ENCODE measurements at regions not wholly inside any gene's neighbourhood (a gene's known extent, or its start where the extent isn't known, plus 50 kb on each side); places are given as distances from the start of the nearest gene placed in this dataset.
A peak's percentile ranks its signal among the peaks of the same experiment; 100 is the strongest.
"Not testable (repeated sequence)": the region's sequence is repeated elsewhere in the genome, so short reads cannot be mapped to it uniquely, and the experiment has no call there.

DNA sequence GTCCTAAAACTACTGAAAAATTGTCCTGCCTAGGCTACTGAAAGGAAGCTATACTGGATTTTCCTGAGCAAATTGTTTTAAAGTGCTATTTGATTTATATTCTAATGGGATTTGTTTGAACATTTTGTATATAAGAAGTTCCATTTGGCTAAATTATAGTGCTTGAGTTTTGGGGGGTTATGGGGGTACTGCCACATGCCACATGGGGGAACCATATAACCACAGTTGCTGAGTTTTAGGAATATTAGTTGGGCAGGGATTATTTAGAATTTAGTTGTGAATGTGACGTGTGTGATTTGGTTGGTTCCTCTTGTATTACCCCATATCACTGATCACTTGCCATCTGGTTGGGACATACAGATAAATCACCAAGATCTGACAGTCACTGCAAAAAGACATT, 224.5 kb upstream of the TAPT1 start:
- DNase-seq (ENCODE audit: low read depth), result no peak

DNA sequence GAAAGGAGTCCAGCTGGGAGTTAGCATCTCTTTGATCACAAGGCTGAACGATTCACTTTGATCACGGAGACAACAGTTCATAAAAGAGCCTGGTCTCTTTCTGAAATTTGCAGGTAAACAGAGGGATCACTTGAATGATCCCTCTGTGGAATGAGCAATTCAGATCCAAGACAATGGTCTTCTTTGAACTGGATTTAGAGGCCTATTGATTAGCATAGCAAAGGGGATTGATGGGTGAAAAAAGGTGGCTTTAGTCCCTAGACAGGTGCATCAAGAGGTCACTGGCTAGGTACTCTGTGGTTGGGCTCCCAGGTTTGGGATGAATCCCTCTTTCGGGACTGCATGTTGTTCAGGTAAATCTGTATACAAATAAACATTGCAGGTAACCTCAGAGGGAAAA, 223.8 kb upstream of the TAPT1 start:
- DNase-seq (ENCODE audit: low read depth), result no peak

DNA sequence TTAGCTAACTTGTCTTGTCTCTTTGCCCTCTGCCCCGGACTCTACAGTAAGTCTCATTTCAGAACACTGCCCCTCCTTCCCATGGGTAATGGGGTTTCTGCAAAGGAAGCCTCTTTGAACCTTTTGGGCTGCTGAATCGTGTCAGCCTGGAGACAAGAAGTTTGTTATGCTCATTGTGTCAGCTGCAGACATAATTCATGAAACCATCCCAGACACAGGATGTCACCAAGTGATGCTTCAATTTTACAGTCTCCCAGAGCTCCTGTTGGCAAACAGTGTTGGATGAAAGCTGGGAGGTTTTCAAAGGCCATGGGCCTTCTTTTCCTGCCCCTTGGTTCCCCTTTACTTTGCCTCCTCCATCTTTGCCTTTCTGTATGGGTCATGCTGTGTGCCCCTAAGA, 223.1 kb upstream of the TAPT1 start:
- no peak for DNase-seq (ENCODE audit: low read depth)

DNA sequence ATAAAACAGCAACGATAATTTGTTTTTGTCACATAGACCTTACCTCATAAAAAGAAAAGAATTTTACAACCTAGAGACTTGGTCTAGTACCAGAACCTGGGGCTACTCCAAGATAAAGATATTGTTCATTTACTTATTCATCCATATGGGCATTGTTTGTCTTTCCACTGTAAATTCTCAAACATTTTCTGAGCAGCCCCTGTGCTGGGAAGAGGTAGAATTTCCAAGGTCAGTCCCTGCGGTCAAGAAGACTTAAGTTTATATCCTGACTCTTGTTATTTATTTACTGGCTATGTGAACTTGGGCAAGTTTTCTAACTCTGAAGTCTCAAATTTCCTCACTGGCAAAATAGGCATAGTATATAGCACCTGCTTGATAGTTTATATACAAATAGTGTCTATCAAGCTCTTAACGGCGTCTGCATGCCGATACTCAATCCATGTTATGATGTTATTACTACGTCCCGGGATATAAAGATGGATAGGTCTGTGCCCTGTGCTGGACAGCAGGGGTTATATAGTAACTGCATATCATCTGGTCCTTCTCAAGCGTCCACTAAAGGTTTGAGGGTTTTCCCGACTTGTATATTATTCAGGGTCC, 222.1 kb upstream of the TAPT1 start:
- no peak for DNase-seq (ENCODE audit: low read depth)

DNA sequence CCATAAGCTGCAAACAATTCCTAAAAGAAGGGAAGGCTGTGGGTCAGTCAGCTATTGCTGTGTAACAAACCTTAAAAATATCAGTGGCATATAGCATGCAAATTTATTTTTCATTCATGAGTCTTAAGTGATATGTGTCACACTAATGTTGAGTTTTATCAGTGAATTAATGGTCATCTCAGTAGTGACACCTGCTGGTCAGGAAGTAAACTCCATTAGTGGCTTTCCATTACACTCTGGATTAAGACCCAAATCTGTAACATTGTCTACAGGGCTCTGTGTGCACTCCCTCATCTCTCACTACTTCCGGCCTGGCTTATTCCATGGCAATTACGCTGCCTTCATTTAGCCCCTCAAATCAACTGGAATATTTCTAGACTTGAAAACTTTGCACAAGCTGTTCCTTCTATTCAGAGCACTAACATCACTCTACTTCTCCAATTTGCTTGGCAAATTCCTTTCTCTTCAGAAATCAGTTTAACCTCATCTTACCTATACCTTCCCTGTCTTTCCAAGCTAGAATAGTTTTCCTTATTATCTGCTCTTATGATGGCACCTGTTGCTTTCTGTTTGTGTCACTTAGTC, 217.3 kb upstream of the TAPT1 start:
- peak; percentile 45 for DNase-seq (ENCODE audit: low read depth)

DNA sequence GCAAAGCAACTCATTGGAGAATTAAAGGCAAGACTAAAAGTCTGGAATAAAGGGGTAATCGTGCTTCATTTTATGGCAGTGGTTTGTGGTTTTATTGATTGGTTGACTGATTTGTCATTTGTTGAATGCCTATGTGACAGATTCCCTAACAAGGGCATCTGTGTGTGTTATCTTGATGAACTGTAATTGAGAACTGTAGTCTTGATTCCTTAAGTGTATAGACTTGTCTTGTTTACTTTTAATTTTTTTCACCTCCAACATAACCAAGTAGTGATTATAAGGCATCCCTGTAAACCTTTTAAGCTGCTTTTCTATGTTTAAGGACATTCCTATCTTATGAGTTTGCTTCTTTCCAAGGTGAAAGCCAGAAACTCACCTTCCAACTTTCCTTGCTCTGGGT, 216.0 kb upstream of the TAPT1 start:
- no peak for DNase-seq (ENCODE audit: low read depth)

DNA sequence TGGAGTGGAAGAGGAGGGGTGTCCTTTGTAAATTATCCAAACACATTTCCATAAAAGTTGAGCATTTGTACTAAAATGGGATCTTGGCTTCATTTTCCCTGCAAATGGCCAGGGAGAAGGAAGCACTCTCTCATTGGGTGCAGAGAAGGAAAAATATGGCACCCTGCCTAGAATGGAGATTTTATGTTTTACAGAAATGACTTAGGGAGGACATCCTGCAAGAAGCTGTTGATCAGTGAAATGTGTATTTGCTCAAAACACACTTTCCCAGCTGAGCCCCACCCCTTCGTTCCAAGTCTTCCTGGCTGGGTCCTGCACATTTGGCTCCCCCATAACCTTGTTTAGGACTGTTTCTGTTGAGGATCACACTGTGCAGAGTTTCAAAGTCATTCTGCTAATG, 213.5 kb upstream of the TAPT1 start:
- no peak for DNase-seq (ENCODE audit: low read depth)

DNA sequence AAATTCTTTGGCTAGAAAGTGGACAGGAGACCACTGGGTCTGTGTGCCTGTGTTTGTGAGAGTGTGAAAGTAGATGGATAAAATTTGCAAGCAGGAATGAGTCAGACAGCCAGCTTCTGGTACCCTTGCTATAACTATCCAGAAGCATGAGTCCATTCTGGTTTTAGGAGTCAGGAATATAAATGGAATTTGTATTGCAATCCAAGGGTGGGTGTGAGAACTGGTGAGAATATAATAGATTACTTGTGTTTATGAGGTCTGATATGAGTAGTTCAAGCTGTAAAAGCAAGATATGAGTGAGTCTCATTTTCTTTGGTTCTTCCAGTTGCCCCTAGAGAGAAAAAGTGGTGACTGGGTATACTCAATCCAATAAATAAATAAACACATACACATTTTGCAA, 212.7 kb upstream of the TAPT1 start:
- no peak for DNase-seq (ENCODE audit: low read depth)

DNA sequence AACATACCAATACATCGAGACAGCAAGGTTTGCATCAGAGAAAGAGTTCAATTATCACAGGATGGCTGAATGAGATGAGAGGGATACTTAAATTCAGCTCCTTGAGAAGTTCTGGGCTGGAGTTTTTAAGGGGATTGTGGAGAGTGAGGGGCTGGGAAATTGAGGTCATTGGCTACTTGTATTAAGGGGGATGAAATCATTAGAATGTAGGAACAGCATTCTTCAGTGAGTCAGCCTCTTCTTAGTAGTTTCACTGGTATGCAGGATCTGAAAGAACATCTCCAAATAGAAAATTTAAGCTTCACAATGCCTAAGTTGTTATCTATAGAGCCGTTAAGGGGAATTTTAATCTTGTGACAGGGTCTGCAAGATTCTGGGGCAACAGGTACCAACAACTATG, 211.6 kb upstream of the TAPT1 start:
- DNase-seq (ENCODE audit: low read depth), result peak; percentile 4

DNA sequence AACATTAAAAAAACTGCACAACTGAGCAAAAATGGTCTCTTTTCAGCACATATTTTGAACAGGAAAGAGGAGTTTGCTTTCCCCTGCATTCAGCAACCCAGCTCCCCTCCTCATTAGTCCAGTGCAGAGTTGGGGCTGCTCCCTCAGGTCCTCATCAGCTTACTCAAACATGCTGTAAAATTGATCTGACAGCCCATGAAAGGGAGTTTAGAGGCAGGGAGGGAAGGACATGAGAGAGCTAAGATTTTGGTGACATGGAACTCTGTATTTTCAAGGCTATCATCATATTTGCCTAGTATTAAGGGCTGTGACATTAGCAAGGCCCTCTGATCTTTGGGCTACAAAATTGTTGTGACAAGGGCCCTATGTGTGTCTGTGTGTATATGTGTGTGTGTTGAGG, 205.6 kb upstream of the TAPT1 start:
- DNase-seq (ENCODE audit: low read depth), result no peak

DNA sequence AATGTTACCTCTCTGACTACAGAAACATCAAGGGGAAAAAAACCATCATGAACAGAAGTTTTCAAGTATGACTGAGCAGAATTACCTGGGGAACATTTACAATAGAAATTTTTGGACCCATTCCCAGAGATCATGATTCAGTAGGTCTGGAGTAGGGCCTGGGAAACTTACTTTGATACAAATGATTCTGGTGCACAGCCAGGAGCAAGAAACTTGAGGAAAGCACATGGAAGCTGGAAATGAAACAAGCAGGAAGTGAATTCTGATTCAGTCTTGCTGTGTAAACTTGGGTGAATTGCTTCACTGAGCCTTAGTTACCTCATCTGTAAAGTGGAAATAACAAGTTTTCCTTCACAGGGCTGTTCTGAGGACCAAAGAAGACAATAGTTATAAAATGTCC, 192.5 kb upstream of the TAPT1 start:
- DNase-seq (ENCODE audit: low read depth), result peak; percentile 69

DNA sequence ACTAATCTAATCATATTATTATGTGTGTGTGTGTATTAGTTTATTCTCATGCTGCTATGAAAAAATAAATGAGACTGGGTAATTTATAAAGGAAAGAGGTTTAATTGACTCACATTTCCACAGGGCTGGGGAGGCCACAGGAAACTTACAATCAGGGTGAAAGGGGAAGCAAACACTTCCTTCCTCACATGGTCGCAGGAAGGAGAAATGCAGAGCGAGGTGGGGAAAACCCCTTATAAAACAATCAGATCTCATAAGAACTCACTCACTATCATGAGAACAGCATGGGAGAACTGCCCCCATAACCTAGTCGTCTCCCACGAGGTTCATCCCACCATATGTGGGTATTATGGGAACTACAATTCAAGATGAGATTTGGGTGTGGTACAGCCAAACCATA, 190.9 kb upstream of the TAPT1 start:
- DNase-seq (ENCODE audit: low read depth), result no peak

DNA sequence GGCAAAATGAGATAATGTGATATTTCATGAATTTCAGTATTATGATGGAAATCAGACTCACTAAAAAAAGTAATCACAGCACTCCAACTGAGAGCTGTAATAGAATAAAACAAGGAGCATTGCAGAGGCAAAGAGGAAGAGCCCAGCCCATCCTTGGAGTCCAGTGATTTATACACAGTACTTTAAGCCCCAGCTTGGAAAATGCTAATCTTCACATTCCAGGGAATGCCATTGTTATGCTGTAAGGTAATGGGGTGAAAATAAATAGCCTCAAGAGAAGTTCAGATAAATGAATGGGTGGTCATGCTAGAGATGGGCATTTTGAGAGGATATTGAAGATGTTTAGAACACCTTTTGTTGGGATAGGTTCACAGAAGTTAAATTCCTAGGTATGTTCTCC, 190.3 kb upstream of the TAPT1 start:
- no peak for DNase-seq (ENCODE audit: low read depth)

DNA sequence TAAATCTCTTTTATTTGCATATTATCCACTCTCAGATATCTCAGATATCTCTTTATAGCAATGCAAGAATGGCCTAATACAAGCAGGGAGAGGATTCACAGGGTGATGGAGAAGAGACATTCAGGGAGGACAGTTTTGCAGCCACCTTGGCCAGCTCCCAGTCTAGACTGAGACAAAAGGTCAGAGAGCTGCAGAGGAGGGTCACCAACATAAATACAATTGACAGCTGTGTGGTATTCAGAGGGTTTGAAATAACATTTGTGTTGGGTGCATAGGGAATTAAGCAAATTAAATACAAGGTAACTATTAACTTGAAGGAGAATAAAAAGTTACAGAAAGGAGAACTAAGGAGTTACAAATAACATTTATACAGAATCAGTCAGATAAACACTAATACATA, 189.5 kb upstream of the TAPT1 start:
- no peak for DNase-seq (ENCODE audit: low read depth)

DNA sequence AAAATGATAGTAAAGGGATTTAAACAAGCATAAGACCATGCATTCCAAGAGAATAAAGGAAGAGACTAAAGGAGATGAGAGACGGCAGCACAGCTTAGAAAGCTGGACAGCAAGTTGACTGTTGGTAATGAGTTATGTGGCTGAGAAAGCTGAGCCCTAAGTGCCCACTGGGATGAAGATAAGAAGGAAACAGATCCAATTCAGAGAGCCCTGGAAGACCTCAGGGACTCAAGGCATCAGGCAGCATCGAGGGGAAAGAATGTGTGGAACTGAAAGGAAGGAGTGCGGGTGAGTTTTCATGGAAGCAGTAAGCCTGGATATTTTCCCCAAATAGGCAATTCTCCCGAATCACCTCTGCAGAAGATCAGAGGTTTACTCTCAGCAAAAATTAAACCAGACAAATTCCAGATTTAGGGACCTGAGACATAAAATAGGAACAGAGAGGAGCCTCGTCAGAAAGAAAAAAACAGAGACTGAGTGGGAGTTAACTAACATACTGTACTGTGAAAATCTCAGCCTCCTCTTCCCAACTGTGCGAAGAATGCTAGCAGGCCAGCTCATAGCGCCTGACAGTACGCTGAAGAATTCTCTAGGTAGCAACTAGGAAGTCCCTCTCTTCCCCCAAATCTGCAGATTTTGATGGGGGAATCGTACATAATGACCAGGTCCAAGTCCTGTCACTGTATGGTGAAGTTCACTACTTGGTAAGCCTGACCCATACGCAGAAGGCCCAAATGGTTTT, 187.7 kb upstream of the TAPT1 start:
- DNase-seq (ENCODE audit: low read depth), result no peak

DNA sequence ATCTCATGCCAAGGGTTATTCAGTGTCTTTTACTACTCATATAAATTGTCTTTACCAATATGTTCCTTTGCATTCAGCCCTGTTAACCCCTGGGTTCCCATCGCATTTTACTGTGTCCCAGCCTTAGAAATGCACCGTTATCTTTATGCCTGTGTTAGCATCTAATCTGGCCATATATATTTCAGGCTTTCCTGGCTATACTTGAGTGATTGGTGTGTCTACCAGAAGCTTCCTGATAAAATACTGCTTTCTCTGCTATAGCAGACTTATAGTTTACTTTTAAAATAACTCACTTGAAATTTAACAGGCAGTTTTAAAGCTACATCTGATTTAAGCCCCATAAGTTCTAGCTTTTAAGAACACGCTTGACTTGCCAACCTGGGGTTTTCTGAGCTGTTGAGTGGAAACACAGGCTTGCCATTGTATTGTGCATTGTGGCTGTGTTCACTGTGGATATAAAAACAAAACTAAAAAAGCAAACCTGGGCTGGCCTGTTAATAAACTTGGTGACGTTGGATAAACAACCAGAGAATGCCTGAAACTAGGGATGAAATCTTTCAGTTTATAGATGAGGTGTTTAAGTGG, 185.3 kb upstream of the TAPT1 start:
- no peak for DNase-seq (ENCODE audit: low read depth)

DNA sequence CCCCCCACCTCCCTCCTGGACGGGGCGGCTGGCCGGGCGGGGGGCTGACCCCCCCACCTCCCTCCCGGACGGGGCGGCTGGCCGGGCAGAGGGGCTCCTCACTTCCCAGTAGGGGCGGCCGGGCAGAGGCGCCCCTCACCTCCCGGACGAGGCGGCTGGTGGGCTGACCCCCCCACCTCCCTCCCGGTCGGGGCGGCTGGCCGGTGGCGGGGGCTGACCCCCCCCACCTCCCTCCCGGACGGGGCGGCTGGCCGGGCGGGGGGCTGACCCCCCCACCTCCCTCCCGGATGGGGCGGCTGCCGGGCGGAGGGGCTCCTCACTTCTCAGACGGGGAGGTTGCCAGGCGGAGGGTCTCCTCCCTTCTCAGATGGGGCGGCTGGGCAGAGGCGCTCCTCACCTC, 166.9 kb upstream of the TAPT1 start:
- not testable (repeated sequence) for DNase-seq (ENCODE audit: low read depth)

DNA sequence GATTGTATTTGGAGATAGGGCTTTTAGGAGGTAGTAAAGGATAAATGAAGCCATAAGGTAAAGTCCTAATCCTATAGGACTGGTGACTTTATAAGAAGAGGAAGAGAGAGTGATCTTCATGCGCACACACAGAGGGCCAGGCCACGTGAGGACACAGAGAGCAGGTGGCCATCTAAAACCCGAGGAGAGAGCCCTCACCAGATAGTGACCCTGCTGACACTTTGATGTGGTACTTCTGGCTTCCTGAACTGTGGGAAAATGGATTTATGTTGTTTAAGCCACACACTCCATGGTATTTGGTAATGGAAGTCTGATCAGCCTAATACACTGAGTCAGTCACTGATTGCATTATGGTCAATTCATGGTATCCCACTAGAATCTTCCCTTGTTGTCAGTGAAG, 164.9 kb upstream of the TAPT1 start:
- DNase-seq (ENCODE audit: low read depth), result no peak

DNA sequence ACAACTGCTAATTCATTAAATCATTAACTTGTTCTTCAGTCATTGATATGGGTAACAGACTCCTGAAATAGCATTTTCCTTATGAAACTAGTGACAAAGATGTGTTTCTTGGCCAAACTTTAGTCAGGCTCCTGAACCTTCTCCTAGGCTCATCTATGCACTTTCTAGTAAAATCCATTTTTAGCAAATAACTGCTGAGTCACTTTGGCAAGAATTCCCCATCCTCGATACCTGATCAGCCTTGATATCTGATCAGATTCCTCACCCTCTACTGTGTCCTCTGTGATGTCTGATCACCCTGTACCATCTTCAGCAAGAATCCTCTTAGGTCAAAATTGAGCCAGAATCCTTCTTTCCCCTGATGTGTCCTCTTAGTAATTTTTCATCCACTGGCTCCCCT, 161.2 kb upstream of the TAPT1 start:
- DNase-seq (ENCODE audit: low read depth), result no peak

DNA sequence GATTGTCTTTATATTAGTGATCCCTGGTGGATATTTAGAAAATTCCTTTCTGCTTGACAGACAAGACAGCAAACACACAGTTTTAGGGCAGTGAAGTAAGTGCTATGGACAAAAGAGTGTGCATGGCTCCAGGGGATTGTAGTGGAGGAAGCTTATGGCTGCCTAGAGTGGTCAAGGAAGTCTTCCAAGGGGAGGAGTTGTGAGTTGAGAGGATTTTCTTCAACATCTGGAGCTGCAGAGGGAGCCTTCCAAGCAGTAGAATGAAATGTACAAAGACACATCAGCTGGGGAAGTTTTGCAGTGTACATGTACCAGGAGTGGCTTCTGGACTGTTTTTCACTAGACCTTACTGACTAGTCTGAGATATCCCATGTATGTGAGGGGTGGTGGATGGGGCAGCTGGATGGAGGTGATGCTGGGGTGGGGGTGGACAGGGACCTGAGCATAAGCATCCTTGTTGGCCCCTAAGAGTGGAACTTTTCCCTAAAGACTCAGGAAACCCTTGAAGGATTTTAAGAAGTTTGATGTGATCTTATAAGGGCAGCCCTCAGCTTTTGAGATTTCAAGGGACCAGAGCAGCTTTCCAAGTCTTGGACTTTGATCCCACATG, 160.5 kb upstream of the TAPT1 start:
- no peak for DNase-seq (ENCODE audit: low read depth)

DNA sequence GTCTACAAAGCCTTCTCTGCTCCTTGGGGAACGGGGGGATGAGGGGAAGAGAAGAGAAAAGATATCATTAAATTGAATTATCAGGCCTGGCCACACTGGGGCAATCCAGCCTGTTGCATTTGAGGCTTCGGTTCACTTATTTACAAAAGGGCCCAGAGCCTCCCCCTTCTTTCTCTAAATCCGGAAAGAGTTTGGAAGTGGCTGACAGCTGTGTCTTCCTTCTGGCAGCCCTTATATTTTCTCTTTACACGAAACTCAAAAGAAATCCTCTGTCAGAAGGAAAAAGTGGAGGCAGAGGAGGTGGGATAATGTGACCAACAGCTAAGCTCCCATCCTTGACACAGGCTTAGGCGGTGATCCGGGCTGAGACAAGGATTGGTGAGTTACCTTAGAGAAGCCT, 158.3 kb upstream of the TAPT1 start:
- DNase-seq (ENCODE audit: low read depth), result no peak

DNA sequence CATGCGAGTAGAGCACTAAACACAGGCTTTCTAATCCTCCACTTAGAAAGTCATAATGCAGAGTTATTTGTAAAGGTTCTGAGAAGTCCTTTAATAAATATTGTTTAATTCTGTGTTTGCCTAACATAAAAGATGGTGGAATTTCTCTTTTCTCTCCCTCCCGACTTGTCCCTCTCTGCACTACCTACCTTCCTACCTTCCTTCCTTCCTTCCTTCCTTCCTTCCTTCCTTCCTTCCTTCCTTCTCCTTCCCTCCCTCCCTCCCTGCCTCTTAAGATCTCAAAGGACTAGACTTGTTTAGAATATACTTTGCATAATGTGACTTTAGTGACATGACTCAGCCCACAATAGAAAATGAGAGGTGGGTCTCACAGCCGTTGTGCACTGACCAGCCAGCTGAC, 156.3 kb upstream of the TAPT1 start:
- DNase-seq (ENCODE audit: low read depth), result no peak

All from HT1080 (cell line).